ENCODE measurements at regions not wholly inside any gene's neighbourhood (a gene's known extent, or its start where the extent isn't known, plus 50 kb on each side); places are given as distances from the start of the nearest gene placed in this dataset.

DNA sequence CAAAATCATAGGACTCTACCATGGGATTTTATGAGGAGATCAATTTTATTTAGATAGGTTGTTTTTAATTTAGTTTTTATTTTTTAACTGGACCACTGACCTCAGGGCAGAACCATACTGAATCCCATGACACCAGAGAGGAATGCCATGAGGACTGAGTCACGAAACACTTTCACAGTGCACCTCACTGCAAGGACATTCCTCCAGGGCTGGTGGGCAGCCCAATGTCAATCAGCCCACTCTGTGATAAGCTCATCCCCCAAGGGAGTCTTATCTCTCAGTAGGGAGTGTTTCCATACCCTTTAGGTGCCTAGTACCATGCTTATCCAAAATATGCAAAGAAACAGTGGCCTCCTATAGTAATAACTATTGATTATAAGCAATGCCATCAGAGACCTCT, 224.5 kb upstream of the CDH6 start:
- H3K36me3 ChIP-seq (ENCODE audit: insufficient read depth, low read length), result no peaks in the 10 kb centered on the region
- H3K27ac ChIP-seq (ENCODE audit: low read depth, low read length), result no peak overlapping the region
- no peaks in the 10 kb centered on the region for H3K27me3 ChIP-seq (ENCODE audit: insufficient read depth, low read length)
- no peaks in the 10 kb centered on the region for H3K79me2 ChIP-seq (ENCODE audit: insufficient read depth, low read length)
- no peak overlapping the region for H2AFZ ChIP-seq (ENCODE audit: low read length)
- H3K4me2 ChIP-seq (ENCODE audit: insufficient read depth, low read length), result no peak overlapping the region
- peaks cover 3% of the 10 kb centered on the region for H3K9me3 ChIP-seq (ENCODE audit: low read depth, low read length)
- TF ChIP-seq, protein P1, sequence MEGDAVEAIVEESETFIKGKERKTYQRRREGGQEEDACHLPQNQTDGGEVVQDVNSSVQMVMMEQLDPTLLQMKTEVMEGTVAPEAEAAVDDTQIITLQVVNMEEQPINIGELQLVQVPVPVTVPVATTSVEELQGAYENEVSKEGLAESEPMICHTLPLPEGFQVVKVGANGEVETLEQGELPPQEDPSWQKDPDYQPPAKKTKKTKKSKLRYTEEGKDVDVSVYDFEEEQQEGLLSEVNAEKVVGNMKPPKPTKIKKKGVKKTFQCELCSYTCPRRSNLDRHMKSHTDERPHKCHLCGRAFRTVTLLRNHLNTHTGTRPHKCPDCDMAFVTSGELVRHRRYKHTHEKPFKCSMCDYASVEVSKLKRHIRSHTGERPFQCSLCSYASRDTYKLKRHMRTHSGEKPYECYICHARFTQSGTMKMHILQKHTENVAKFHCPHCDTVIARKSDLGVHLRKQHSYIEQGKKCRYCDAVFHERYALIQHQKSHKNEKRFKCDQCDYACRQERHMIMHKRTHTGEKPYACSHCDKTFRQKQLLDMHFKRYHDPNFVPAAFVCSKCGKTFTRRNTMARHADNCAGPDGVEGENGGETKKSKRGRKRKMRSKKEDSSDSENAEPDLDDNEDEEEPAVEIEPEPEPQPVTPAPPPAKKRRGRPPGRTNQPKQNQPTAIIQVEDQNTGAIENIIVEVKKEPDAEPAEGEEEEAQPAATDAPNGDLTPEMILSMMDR (IDR thresholded peaks at IDR 0.05; ENCODE audit: extremely low read depth, low read depth, low read length), result no peak
- no peaks in the 10 kb centered on the region for H3K4me1 ChIP-seq (ENCODE audit: insufficient read depth, low read length)
- no peaks in the 10 kb centered on the region for H4K20me1 ChIP-seq (ENCODE audit: insufficient read depth, low read length)
- no peak overlapping the region for H3K4me3 ChIP-seq (ENCODE audit: insufficient read depth, low read length)
- DNase-seq (ENCODE audit: insufficient read length, low spot score, missing footprints), result no peak

DNA sequence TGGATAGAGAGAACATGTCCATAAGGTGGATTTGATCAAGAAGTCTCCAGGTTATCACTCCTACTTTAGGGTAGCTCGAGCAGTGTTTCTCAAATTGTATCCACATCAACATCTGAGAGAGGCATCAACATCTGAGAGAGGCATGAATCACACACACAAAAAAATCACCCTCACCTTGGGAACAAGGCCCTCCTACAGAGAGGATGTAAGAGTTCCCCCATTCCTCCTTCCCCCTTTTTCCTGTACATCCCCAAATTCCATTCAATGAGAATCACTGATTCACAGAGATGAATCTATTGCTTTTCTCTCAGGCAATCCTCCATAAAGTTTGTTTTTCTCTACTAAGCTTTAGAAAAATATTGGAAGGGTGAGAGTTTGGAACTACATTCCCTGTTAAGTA, 233.4 kb upstream of the CDH6 start:
- DNase-seq (ENCODE audit: insufficient read length, low spot score, missing footprints), result no peak
- Histone ChIP-seq H3K4me2 (ENCODE audit: insufficient read depth, low read length) (no peak overlapping the region), H4K20me1 (ENCODE audit: insufficient read depth, low read length) (no peaks in the 10 kb centered on the region), H3K27me3 (ENCODE audit: insufficient read depth, low read length) (no peaks in the 10 kb centered on the region), H3K9me3 (ENCODE audit: low read depth, low read length) (no peaks in the 10 kb centered on the region), H3K4me3 (ENCODE audit: insufficient read depth, low read length) (no peak overlapping the region), H2AFZ (ENCODE audit: low read length) (no peak overlapping the region), H3K4me1 (ENCODE audit: insufficient read depth, low read length) (no peaks in the 10 kb centered on the region), H3K27ac (ENCODE audit: low read depth, low read length) (no peak overlapping the region), H3K36me3 (ENCODE audit: insufficient read depth, low read length) (no peaks in the 10 kb centered on the region), H3K79me2 (ENCODE audit: insufficient read depth, low read length) (no peaks in the 10 kb centered on the region)
- TF ChIP-seq, protein P1 (IDR thresholded peaks at IDR 0.05; ENCODE audit: extremely low read depth, low read depth, low read length), result no peak

DNA sequence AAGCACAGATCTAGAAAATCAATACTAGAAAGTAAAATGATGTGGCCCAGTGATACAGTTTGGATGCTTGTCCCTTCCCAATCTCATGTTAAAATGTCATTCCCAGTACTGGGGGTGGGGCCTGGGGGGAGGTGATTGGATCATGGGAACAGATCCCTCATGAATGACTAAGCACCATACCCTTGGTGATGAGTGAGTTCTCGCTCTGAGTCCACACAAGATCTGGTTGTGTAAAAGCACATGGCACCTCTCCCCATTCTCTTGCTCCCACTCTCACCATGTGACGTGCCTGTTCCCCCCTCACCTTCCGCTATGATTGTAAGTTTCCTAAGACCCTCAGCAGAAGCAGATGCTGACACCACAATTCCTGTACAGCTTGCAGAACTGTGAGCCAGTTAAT, 234.2 kb upstream of the CDH6 start:
- Histone ChIP-seq H3K36me3 (ENCODE audit: insufficient read depth, low read length) (no peaks in the 10 kb centered on the region), H3K4me1 (ENCODE audit: insufficient read depth, low read length) (no peaks in the 10 kb centered on the region), H3K9me3 (ENCODE audit: low read depth, low read length) (no peaks in the 10 kb centered on the region), H3K4me3 (ENCODE audit: insufficient read depth, low read length) (no peak overlapping the region), H3K4me2 (ENCODE audit: insufficient read depth, low read length) (no peak overlapping the region), H3K79me2 (ENCODE audit: insufficient read depth, low read length) (no peaks in the 10 kb centered on the region), H2AFZ (ENCODE audit: low read length) (no peak overlapping the region), H3K27me3 (ENCODE audit: insufficient read depth, low read length) (no peaks in the 10 kb centered on the region), H3K27ac (ENCODE audit: low read depth, low read length) (no peak overlapping the region), H4K20me1 (ENCODE audit: insufficient read depth, low read length) (no peaks in the 10 kb centered on the region)
- TF ChIP-seq, protein P1 (IDR thresholded peaks at IDR 0.05; ENCODE audit: extremely low read depth, low read depth, low read length), result no peak
- no peak for DNase-seq (ENCODE audit: insufficient read length, low spot score, missing footprints)

DNA sequence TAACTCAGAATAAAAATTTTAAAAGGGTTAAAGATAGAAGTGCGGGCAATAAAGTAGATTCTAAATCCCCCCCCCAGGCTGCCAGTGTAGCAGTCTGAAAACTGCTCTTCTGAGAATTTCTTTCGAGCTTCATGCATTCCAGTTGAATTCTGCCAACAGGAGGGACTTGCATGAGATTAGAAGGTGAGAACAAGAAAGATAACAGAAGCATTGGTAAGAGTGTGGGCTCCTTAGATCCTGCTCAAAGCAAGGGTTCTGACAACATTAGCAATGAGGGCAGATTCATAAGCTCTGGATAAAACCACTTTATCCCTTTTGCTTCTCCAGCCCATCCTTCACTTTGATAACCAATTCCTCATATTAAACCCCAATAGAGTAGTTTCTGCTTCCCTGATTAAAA, 235.9 kb upstream of the CDH6 start:
- Histone ChIP-seq H3K9me3 (ENCODE audit: low read depth, low read length) (no peaks in the 10 kb centered on the region), H3K36me3 (ENCODE audit: insufficient read depth, low read length) (no peaks in the 10 kb centered on the region), H3K27me3 (ENCODE audit: insufficient read depth, low read length) (no peaks in the 10 kb centered on the region), H3K79me2 (ENCODE audit: insufficient read depth, low read length) (no peaks in the 10 kb centered on the region), H3K4me1 (ENCODE audit: insufficient read depth, low read length) (no peaks in the 10 kb centered on the region), H2AFZ (ENCODE audit: low read length) (no peak overlapping the region), H3K4me2 (ENCODE audit: insufficient read depth, low read length) (no peak overlapping the region), H3K4me3 (ENCODE audit: insufficient read depth, low read length) (no peak overlapping the region), H3K27ac (ENCODE audit: low read depth, low read length) (no peak overlapping the region), H4K20me1 (ENCODE audit: insufficient read depth, low read length) (no peaks in the 10 kb centered on the region)
- no peak for DNase-seq (ENCODE audit: insufficient read length, low spot score, missing footprints)
- TF ChIP-seq, protein P1 (IDR thresholded peaks at IDR 0.05; ENCODE audit: extremely low read depth, low read depth, low read length), result no peak

All from osteoblast (primary cell).